Kidney (tissue), 13 donors: ENCODE measurements at regions not wholly inside any gene's neighbourhood (a gene's known extent, or its start where the extent isn't known, plus 50 kb on each side); places are given as distances from the start of the nearest gene placed in this dataset.

Source experiments
- DNase-seq, 5 donors: peaks; one replicate each; pipeline ENCODE4 v3.0.0-alpha.2; 2013 to 2020
- FAIRE-seq: peaks from 2 replicates; lab custom pipeline; 2012; peaks lifted over from hg19 to GRCh38; lab: Jason Lieb, UNC
- H3K27ac ChIP-seq, 2 donors: one replicate each; pipeline ENCODE4 v1.7.0; 2013; ENCODE audit warnings: low read depth in 2 of 2, low read length in 2 of 2, inconsistent platforms in 1 of 2
- H3K27me3 ChIP-seq: one replicate; pipeline ENCODE4 v1.7.1; 2013; ENCODE audit warnings: low read length, inconsistent platforms; ENCODE audit not compliant: control insufficient read depth, insufficient read depth
- H3K36me3 ChIP-seq, 3 donors: one replicate each; pipeline versions ENCODE4 v1.7.0 to v1.7.1; 2013; ENCODE audit warnings: low read length in 3 of 3, control low read depth in 1 of 3, inconsistent platforms in 1 of 3; ENCODE audit not compliant: insufficient read depth in 3 of 3, control insufficient read depth in 2 of 3
- H3K4me1 ChIP-seq, 3 donors: one replicate each; pipeline versions ENCODE4 v1.7.0 to v1.7.1; 2013; ENCODE audit warnings: low read length in 3 of 3, inconsistent platforms in 1 of 3, low read depth in 1 of 3; ENCODE audit not compliant: control insufficient read depth in 2 of 3, insufficient read depth in 2 of 3
- H3K4me3 ChIP-seq, 3 donors: one replicate each; pipeline versions ENCODE4 v1.7.0 to v1.8.1; 2013; ENCODE audit warnings: low read length in 3 of 3, control low read depth in 1 of 3, inconsistent platforms in 1 of 3
- H3K9ac ChIP-seq, 3 donors: one replicate each; pipeline versions ENCODE4 v1.7.0 to v1.7.1; 2013; ENCODE audit warnings: low read length in 3 of 3, control low read depth in 1 of 3, inconsistent platforms in 1 of 3
- H3K9me3 ChIP-seq, 3 donors: one replicate each; pipeline versions ENCODE4 v1.7.0 to v1.7.1; 2013; ENCODE audit warnings: low read length in 3 of 3, control low read depth in 1 of 3, inconsistent platforms in 1 of 3; ENCODE audit not compliant: control insufficient read depth in 2 of 3, insufficient read depth in 1 of 3
- CTCF ChIP-seq: IDR thresholded peaks from 3 replicates; pipeline ENCODE4 v1.5.1; 2012; ENCODE audit warnings: mild to moderate bottlenecking, moderate library complexity, borderline replicate concordance; ENCODE audit not compliant: insufficient read depth; ENCODE audit errors: extremely low read depth
- intact Hi-C: fragments of 100-400 bp; cut with DNase I; formaldehyde crosslinking; loops from one replicate; pipeline ENCODE4 v1.11.1; 2022
- donor health status: control.
- donor health status: control.
- donor health status: control.
- donor health status: control.
- donor health status: control.
- donor health status: DM: yes; HTN: yes; CAD: no.
- donor health status: Normal renal cell carcinoma (clear cell type).

GRCh38 chr11:92122561-92122960 is 102.1 kb upstream of the FAT3 start:
- intact Hi-C loops = no loop called here
- FAIRE-seq = no peak
- DNase-seq = no peak
- no peak overlapping the region for H3K9ac ChIP-seq
- H3K4me3 ChIP-seq = no peak overlapping the region
- H3K27me3 ChIP-seq = no peaks in the 10 kb centered on the region
- H3K27ac ChIP-seq = no peak overlapping the region
- no peak for TF ChIP-seq CTCF
- H3K9me3 ChIP-seq = no peaks in the 10 kb centered on the region
- H3K4me1 ChIP-seq = no peaks in the 10 kb centered on the region
- H3K36me3 ChIP-seq = no peaks in the 10 kb centered on the region

GRCh38 chr11:92111287-92111686 is 113.3 kb upstream of the FAT3 start:
- Histone ChIP-seq H3K36me3 (no peaks in the 10 kb centered on the region), H3K9ac (no peak overlapping the region), H3K27me3 (no peaks in the 10 kb centered on the region), H3K9me3 (peaks cover 0 to 19% (median 4%) of the 10 kb centered on the region in 3 donors), H3K4me1 (no peaks in the 10 kb centered on the region), H3K27ac (no peak overlapping the region), H3K4me3 (no peak overlapping the region)
- FAIRE-seq (no peak), DNase-seq (no peak)
- intact Hi-C loops = no loop called here
- no peak for TF ChIP-seq CTCF

GRCh38 chr11:92109466-92109865 is 115.2 kb upstream of the FAT3 start:
- H3K4me1 ChIP-seq = no peaks in the 10 kb centered on the region
- H3K9ac ChIP-seq = no peak overlapping the region
- peaks cover 0 to 18% (median 4%) of the 10 kb centered on the region in 3 donors for H3K9me3 ChIP-seq
- intact Hi-C loops = no loop called here
- no peaks in the 10 kb centered on the region for H3K36me3 ChIP-seq
- H3K27me3 ChIP-seq = no peaks in the 10 kb centered on the region
- H3K4me3 ChIP-seq = no peak overlapping the region
- FAIRE-seq = no peak
- no peak for DNase-seq
- no peak overlapping the region for H3K27ac ChIP-seq
- TF ChIP-seq CTCF = no peak

GRCh38 chr11:92107331-92107730 is 117.3 kb upstream of the FAT3 start:
- H3K27ac ChIP-seq = no peak overlapping the region
- intact Hi-C loops = no loop called here
- H3K36me3 ChIP-seq = no peaks in the 10 kb centered on the region
- H3K9ac ChIP-seq = no peak overlapping the region
- no peaks in the 10 kb centered on the region for H3K27me3 ChIP-seq
- no peak for DNase-seq
- peaks cover 0 to under 1% (median 0%) of the 10 kb centered on the region in 3 donors for H3K9me3 ChIP-seq
- TF ChIP-seq CTCF = no peak
- FAIRE-seq = no peak
- H3K4me1 ChIP-seq = no peaks in the 10 kb centered on the region
- H3K4me3 ChIP-seq = no peak overlapping the region
